Fibroblast of upper back skin (primary cell): ENCODE measurements at regions not wholly inside any gene's neighbourhood (a gene's known extent, or its start where the extent isn't known, plus 50 kb on each side); places are given as distances from the start of the nearest gene placed in this dataset.

Source experiments
- DNase-seq: peaks from one replicate; pipeline ENCODE4 v3.0.0-alpha.2; 2013

- DNase-seq, result no peak
Measured at GRCh38 chr7:54622696-54623309, 80.6 kb downstream of the VSTM2A start.
